ENCODE measurements at regions not wholly inside any gene's neighbourhood (a gene's known extent, or its start where the extent isn't known, plus 50 kb on each side); places are given as distances from the start of the nearest gene placed in this dataset.
"Not testable (repeated sequence)": the region's sequence is repeated elsewhere in the genome, so short reads cannot be mapped to it uniquely, and the experiment has no call there.

- TF ChIP-seq CTCF (IDR thresholded peaks at IDR 0.05; ENCODE audit: insufficient read depth, missing control alignments), result peak; percentile 73
- DNase-seq (ENCODE audit: insufficient read length, low spot score), result no peak
Observed at GRCh38 chr3:81339040-81339845, 422.2 kb downstream of the GBE1 start.

GRCh38 chr3:81336470-81336869, 425.0 kb downstream of the GBE1 start:
- no peak for DNase-seq (ENCODE audit: insufficient read length, low spot score)
- FAIRE-seq, result no peak
- no peak for TF ChIP-seq CTCF (IDR thresholded peaks at IDR 0.05; ENCODE audit: insufficient read depth, missing control alignments)

More at GRCh38 chr3:81339040-81339845, 422.2 kb downstream of the GBE1 start:
- FAIRE-seq, result peak; percentile 66

- not testable (repeated sequence) for DNase-seq (ENCODE audit: insufficient read length, low spot score); FAIRE-seq
Observed at GRCh38 chr3:81329835-81330234, 431.6 kb downstream of the GBE1 start.

GRCh38 chr3:81326245-81326644, 435.2 kb downstream of the GBE1 start:
- TF ChIP-seq CTCF (IDR thresholded peaks at IDR 0.05; ENCODE audit: insufficient read depth, missing control alignments), result no peak
- FAIRE-seq (no peak), DNase-seq (ENCODE audit: insufficient read length, low spot score) (no peak)

- no peak for TF ChIP-seq CTCF (IDR thresholded peaks at IDR 0.05; ENCODE audit: insufficient read depth, missing control alignments)
- FAIRE-seq (no peak), DNase-seq (ENCODE audit: insufficient read length, low spot score) (no peak)
Observed at GRCh38 chr3:81320862-81321261, 440.6 kb downstream of the GBE1 start.

- DNase-seq (ENCODE audit: insufficient read length, low spot score), result no peak
- TF ChIP-seq CTCF (IDR thresholded peaks at IDR 0.05; ENCODE audit: insufficient read depth, missing control alignments), result no peak
- FAIRE-seq, result no peak
Observed at GRCh38 chr3:81315030-81315429, 446.4 kb downstream of the GBE1 start.

GRCh38 chr3:81311321-81311720, 450.1 kb downstream of the GBE1 start:
- no peak for DNase-seq (ENCODE audit: insufficient read length, low spot score)
- peak; percentile 32 for FAIRE-seq
- TF ChIP-seq CTCF (IDR thresholded peaks at IDR 0.05; ENCODE audit: insufficient read depth, missing control alignments), result no peak
